A549 (cell line): ENCODE measurements at regions not wholly inside any gene's neighbourhood (a gene's known extent, or its start where the extent isn't known, plus 50 kb on each side); places are given as distances from the start of the nearest gene placed in this dataset.

Experiments
- HOXA7 ChIP-seq: fragments of 250-450 bp; sonication (Bioruptor Pico); IDR thresholded peaks from 2 replicates; pipeline ENCODE4 v1.5.0; 2020; ENCODE audit warnings: mild to moderate bottlenecking, moderate library complexity
- MYC ChIP-seq: IDR thresholded peaks from 2 replicates; pipeline ENCODE4 v1.6.1; 2012; ENCODE audit warnings: mild to moderate bottlenecking, inconsistent platforms, low read length, improper control_type of control experiment, borderline replicate concordance
- NR3C1 ChIP-seq: fragments of >200 bp; sonication (Bioruptor Twin); formaldehyde crosslinking; IDR thresholded peaks from 3 replicates; pipeline ENCODE4 v1.6.1; 2017
- POLR2A ChIP-seq: IDR thresholded peaks from 2 replicates; pipeline ENCODE4 v1.6.1; 2012; ENCODE audit warnings: mild to moderate bottlenecking, low read length
- TF ChIP-seq, protein P1 (sequence below): fragments of >200 bp; sonication (Bioruptor Twin); formaldehyde crosslinking; IDR thresholded peaks from 3 replicates; pipeline ENCODE4 v1.5.1; 2016
- TF ChIP-seq, protein P2 (sequence below): fragments of 250-450 bp; sonication (Bioruptor Pico); IDR thresholded peaks from 2 replicates; pipeline ENCODE4 v1.5.0; 2021; ENCODE audit warnings: mild to moderate bottlenecking, moderate library complexity, borderline replicate concordance
- TF ChIP-seq, protein P3 (sequence below): fragments of >200 bp; sonication (Bioruptor Twin); formaldehyde crosslinking; IDR thresholded peaks from 3 replicates; pipeline ENCODE4 v1.6.1; 2016

DNA sequence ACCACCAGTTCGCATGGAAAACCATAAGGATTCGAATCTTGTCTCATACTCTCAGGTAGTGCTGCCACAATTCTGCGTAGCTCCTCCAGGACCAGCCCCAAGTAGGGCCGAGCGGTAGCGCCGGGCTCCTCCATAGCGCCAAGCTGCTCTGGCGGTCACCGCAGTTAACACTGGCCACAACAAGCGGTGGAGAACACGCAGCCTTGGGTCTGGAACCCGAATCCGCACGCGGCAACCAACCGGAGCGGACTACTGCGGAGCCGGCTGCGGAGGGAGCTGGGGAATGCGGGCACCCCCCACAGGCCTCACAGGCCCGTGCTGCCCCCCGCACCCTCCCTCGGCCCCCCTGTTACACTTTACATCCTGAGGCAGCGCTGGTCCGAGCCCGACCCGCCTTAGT, 531.5 kb downstream of the STK39 start:
- no peak for TF ChIP-seq MYC
- TF ChIP-seq, protein P1, sequence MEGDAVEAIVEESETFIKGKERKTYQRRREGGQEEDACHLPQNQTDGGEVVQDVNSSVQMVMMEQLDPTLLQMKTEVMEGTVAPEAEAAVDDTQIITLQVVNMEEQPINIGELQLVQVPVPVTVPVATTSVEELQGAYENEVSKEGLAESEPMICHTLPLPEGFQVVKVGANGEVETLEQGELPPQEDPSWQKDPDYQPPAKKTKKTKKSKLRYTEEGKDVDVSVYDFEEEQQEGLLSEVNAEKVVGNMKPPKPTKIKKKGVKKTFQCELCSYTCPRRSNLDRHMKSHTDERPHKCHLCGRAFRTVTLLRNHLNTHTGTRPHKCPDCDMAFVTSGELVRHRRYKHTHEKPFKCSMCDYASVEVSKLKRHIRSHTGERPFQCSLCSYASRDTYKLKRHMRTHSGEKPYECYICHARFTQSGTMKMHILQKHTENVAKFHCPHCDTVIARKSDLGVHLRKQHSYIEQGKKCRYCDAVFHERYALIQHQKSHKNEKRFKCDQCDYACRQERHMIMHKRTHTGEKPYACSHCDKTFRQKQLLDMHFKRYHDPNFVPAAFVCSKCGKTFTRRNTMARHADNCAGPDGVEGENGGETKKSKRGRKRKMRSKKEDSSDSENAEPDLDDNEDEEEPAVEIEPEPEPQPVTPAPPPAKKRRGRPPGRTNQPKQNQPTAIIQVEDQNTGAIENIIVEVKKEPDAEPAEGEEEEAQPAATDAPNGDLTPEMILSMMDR = no peak
- TF ChIP-seq, protein P2, sequence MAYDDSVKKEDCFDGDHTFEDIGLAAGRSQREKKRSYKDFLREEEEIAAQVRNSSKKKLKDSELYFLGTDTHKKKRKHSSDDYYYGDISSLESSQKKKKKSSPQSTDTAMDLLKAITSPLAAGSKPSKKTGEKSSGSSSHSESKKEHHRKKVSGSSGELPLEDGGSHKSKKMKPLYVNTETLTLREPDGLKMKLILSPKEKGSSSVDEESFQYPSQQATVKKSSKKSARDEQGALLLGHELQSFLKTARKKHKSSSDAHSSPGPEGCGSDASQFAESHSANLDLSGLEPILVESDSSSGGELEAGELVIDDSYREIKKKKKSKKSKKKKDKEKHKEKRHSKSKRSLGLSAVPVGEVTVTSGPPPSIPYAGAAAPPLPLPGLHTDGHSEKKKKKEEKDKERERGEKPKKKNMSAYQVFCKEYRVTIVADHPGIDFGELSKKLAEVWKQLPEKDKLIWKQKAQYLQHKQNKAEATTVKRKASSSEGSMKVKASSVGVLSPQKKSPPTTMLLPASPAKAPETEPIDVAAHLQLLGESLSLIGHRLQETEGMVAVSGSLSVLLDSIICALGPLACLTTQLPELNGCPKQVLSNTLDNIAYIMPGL (CRISPR knock-in tag) = no peak
- no peak for TF ChIP-seq POLR2A
- no peak for TF ChIP-seq NR3C1
- TF ChIP-seq HOXA7 (CRISPR knock-in tag) = no peak
- TF ChIP-seq, protein P3, sequence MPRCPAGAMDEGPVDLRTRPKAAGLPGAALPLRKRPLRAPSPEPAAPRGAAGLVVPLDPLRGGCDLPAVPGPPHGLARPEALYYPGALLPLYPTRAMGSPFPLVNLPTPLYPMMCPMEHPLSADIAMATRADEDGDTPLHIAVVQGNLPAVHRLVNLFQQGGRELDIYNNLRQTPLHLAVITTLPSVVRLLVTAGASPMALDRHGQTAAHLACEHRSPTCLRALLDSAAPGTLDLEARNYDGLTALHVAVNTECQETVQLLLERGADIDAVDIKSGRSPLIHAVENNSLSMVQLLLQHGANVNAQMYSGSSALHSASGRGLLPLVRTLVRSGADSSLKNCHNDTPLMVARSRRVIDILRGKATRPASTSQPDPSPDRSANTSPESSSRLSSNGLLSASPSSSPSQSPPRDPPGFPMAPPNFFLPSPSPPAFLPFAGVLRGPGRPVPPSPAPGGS = no peak
